Myocyte (in vitro differentiated cells): ENCODE measurements at regions not wholly inside any gene's neighbourhood (a gene's known extent, or its start where the extent isn't known, plus 50 kb on each side); places are given as distances from the start of the nearest gene placed in this dataset.

Source experiments
- DNase-seq: peaks from one replicate; pipeline ENCODE4 v3.0.0-alpha.2; 2012; ENCODE audit warnings: low read depth

DNA sequence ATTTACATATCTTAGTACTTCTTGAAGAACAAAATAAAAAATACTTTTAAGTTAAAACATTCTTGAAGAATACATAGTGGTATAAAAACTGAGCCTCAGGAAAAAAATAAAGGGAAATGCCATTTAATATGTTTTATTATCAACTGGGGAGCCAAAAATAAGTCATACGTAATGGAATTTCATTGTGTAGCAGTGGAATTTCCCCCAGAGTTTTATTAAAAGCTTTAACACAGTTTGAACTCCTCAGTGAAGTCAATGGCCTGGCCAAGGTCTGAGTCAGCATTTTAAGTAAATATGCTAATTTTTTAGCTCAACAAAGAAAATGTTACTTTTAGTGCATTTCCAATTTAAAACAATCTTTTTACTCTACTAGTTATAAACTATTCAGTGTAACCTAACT lies 350.1 kb upstream of the ATP2B1 start:
- DNase-seq = peak; percentile 75

DNA sequence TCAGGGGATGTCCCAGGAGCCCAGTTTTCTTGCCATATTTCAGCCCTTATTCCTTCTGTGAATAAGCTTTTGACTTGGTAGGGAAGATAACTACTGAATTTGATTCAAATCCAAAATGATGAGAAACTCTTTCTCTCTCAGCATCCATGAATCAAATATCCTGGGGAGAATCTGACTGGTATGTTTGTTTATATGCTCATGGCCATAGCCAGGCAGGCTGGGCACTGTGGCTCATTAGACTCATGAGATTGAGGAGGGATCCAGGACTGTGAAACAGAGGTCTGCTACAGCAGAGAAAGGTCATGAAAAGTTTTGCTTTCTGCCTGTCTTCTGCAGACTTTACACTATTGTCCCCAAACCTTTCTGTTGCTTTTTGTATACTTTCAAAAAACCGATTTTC lies 346.4 kb upstream of the ATP2B1 start:
- no peak for DNase-seq

GRCh38 chr12:90048918-90049317 lies 340.3 kb upstream of the ATP2B1 start:
- DNase-seq = no peak

DNA sequence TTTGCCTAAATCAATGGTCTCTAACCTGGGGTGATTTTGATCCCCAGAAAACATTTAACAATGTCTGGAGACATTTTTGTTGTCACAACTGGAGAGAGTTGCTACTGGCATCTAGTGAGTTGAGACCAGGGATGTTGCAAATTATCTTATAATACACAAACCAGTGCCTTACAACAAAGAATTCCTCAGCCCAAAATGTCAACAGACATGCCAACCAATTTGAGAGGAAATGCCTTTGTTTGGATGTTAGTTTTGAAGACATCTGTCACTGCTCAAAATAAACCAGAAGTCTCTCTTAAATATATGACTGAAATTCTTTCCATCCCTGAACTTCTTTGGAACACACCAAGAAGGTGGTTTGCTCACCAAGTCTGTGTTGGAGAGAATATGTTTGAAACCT lies 336.9 kb upstream of the ATP2B1 start:
- DNase-seq = no peak

DNA sequence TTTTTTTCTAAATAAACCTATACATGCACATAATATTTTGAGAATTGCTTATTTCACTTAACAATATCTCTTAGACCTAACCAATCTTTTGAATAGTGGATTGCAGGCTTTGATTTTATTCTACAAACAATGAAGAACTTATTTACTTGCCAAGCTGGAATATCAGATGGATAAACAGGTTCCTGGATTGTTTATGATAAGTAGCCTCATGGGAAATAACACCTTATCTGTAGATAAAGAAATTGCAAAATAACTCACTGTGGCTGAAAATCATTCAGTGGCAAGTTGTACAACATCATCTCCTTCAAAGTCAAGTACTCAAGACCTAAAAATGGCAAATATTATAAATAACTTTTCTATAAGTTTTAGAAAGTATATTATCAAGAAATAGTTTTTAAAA lies 335.4 kb upstream of the ATP2B1 start:
- no peak for DNase-seq

GRCh38 chr12:90042920-90043641 lies 334.4 kb upstream of the ATP2B1 start:
- no peak for DNase-seq

DNA sequence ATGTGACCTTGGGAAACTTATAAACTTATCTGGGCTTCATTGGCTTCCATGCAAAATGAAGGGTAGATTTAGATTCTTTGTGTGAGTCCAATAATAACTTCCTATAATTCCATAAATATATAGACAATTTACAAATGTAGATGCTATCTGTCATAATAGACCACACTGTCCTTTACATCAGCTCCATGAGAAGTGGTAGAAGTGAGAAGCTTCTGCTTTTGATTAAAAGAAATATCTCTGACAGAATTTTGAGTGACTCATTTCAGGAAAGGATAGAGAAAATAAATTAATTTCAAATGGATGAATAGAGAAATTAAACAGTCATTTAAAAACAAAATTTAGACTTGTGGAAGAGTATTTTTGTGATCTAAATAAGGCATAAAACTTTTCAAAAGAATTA lies 329.7 kb upstream of the ATP2B1 start:
- DNase-seq = no peak

DNA sequence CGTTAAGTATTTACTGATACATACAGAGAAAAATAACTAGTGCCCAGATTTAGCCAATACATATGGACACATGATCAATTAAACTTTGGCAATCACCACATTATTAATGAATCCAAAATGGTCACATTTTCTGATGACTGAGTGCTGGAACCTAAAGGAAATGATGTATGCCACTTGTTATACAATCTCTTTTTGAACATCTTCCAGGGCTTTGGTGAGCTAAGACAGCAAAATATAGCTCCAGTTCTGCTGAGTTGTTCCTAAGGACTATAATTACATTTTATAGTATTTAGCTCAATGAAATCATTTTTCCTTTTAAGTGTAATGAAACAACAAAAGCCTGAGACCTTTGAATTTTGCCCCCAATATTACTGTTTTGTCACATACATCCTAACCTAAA lies 329.1 kb upstream of the ATP2B1 start:
- DNase-seq = no peak

DNA sequence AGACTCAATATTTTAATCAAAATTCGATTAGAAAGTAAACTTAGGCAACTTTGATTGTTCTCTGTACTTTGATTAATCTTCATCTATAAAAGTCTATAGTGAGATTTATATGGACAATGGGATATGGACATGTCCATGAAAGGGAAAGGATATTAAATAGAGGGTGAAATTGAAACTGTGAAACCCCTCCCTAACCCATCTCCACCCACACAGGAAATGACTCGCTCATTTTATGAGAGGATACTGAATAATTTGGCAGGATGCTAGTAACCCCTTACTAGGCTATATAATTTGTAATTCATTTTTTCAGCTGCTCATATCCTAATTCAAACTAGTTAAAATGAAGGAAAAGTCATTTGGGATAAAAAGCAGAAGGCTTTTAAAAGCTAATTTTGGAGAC lies 328.0 kb upstream of the ATP2B1 start:
- DNase-seq = no peak

DNA sequence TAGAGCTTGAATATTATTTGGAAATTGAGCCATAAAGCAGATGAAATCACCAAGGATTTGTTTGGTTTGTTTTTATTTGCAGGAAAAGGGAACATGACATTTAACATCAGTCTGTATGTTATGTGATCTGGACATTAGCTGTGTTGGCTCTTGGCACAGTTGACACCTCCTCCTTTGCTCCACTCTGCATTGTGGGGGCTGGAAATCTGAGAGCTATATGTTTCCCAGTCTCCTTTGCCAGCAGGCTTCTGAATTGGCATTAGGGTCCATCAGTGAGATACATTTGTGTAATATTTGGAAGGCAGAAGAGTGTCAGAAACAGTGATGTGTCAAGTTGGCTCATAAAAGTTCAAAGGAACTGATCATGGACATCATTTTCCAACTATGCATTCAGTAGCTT lies 322.1 kb upstream of the ATP2B1 start:
- DNase-seq = no peak

- DNase-seq = peak; percentile 84
These were observed 320.7 kb upstream of the ATP2B1 start for GRCh38 chr12:90029317-90029716.

GRCh38 chr12:90028635-90029051 lies 320.0 kb upstream of the ATP2B1 start:
- DNase-seq = peak; percentile 64

GRCh38 chr12:90027889-90028634 lies 319.4 kb upstream of the ATP2B1 start:
- peak; percentile 54 for DNase-seq

DNA sequence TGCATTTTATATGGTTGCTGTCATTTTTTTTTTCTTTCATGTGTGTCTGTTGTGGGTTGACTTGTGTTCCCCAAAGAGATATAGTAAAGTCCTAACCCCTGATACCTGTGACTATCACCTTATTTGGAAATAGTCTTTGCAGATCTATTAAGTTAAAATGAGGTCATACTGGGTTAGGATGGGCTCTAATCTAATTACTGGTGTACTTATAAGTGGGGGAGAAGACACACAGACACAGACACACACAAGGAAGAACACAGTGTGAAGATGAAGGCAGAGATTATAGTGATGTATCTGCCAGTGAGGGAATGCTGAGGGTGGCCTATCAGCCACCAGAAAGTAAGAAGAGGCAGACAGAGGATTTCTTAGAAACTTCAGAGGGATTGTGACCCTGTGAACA lies 318.4 kb upstream of the ATP2B1 start:
- DNase-seq = no peak

GRCh38 chr12:90026516-90026915 lies 317.9 kb upstream of the ATP2B1 start:
- no peak for DNase-seq

GRCh38 chr12:90024262-90024661 lies 315.6 kb upstream of the ATP2B1 start:
- peak; percentile 82 for DNase-seq

DNA sequence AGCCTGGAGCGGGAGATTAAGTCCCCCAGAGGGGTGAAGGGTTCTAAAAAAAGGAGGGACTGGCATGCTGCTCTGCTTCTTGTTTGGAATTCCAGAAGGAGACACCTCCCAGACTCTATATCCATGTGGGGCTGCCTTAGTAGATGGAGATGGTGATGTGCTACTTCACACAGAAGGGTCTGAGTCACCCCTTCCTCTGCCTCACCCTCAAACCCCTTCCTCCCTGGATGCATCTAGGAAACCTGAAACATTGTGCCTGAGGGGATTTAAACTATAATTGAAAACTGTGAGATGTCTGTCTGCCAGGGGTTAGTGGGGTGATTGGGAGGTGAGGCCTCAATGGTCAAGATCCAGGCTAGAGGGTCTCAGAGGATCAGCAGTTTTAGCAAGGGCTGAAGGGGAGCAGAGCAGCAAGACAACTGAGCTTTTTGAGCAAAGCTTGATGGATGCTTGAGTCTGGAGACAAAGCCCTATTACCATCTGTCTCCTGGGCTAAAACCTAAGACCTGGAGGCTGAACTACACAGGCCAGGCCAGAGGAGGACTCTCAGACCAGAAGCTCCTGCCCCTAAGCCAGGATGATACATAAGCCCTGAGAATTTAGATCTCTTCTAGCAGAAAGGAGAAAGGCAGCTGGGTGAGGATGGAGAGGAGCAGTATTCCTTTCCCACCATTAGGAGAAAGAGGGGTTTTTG lies 314.7 kb upstream of the ATP2B1 start:
- DNase-seq = no peak

- DNase-seq = no peak
These were observed 313.3 kb upstream of the ATP2B1 start for GRCh38 chr12:90021795-90022440.

GRCh38 chr12:90020881-90021280 lies 312.2 kb upstream of the ATP2B1 start:
- DNase-seq = no peak

DNA sequence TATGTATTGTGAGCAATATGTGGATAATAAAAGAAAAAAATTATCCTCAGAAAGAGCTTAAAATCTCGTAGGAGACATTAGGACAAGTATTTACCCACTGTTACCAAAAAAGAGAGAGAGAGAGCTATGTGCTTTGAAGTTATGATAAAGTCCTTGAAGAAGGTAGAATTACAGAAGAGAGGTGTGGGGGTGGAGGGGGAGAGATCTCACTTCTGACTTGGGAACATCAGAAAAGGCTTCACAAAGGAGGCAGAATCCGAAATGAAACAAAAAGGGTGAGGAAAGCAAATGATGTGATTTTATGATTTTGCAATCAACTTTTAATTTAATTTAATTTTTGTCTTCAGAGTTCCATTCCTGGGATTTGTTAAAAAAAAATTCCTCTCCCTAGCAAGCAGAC lies 311.8 kb upstream of the ATP2B1 start:
- no peak for DNase-seq

- DNase-seq = peak; percentile 77
These were observed 311.4 kb upstream of the ATP2B1 start for GRCh38 chr12:90020014-90020413.

- no peak for DNase-seq
These were observed 308.7 kb upstream of the ATP2B1 start for GRCh38 chr12:90017316-90017715.
